WTC11 (cell line): ENCODE measurements at regions not wholly inside any gene's neighbourhood (a gene's known extent, or its start where the extent isn't known, plus 50 kb on each side); places are given as distances from the start of the nearest gene placed in this dataset.

Source experiments
- ATAC-seq: fragments of 200-7000 bp; cut with Tn5 transposase; 2 replicates; pipeline ENCODE4 v1.10.0; 2021; ENCODE audit warnings: mild to moderate bottlenecking, moderate library complexity
- CTCF ChIA-PET: fragments of 300-600 bp; sonication (Branson Sonifier 250); formaldehyde crosslinking; loops from one replicate; lab custom pipeline; 2021; ENCODE audit warnings: antibody characterized with exemption; lab: Charles Lee
- POLR2A ChIA-PET: fragments of 350-600 bp; sonication (Branson Sonifier 250); formaldehyde crosslinking; loops from one replicate; lab custom pipeline; 2021; ENCODE audit warnings: antibody characterized with exemption; lab: Charles Lee
- DNase-seq: peaks from one replicate; pipeline ENCODE4 v3.0.0; 2021; ENCODE audit warnings: low spot score
- H3K27ac Mint-ChIP-seq: 2 replicates; pipeline ENCODE4 v1.8.0; 2021; ENCODE audit warnings: mixed read lengths
- H3K27me3 Mint-ChIP-seq: 2 replicates; pipeline ENCODE4 v1.8.0; 2021; ENCODE audit warnings: low read depth, mild to moderate bottlenecking, moderate library complexity, mixed read lengths
- H3K36me3 Mint-ChIP-seq: 2 replicates; pipeline ENCODE4 v1.8.0; 2021; ENCODE audit warnings: mixed read lengths
- H3K4me1 Mint-ChIP-seq: 2 replicates; pipeline ENCODE4 v1.8.0; 2022; ENCODE audit warnings: mixed read lengths
- H3K4me3 Mint-ChIP-seq: 2 replicates; pipeline ENCODE4 v1.8.0; 2021; ENCODE audit warnings: mild to moderate bottlenecking, moderate library complexity, mixed read lengths
- H3K9me3 Mint-ChIP-seq: 2 replicates; pipeline ENCODE4 v1.8.0; 2021; ENCODE audit warnings: mixed read lengths
- ARID4B ChIP-seq: sonication (generic); formaldehyde crosslinking; IDR thresholded peaks from 2 replicates; pipeline ENCODE4 v1.8.0; 2023; ENCODE audit warnings: missing genetic modification reagents, mild to moderate bottlenecking, borderline replicate concordance
- ATF6 ChIP-seq: sonication (generic); formaldehyde crosslinking; IDR thresholded peaks from 2 replicates; pipeline ENCODE4 v1.8.1; 2023; ENCODE audit warnings: mild to moderate bottlenecking, missing genetic modification reagents
- EMX1 ChIP-seq: fragments of 250-450 bp; sonication (Bioruptor Pico); IDR thresholded peaks from 2 replicates; pipeline ENCODE4 v1.8.0; 2021; ENCODE audit warnings: mild to moderate bottlenecking
- FOXP1 ChIP-seq: sonication (generic); formaldehyde crosslinking; IDR thresholded peaks from 2 replicates; pipeline ENCODE4 v1.8.0; 2022; ENCODE audit warnings: missing genetic modification reagents, mild to moderate bottlenecking, moderate library complexity, borderline replicate concordance
- IRF1 ChIP-seq: sonication (generic); formaldehyde crosslinking; IDR thresholded peaks from 2 replicates; pipeline ENCODE4 v1.8.0; 2023; ENCODE audit warnings: missing genetic modification reagents
- PREB ChIP-seq: sonication (generic); formaldehyde crosslinking; IDR thresholded peaks from 2 replicates; pipeline ENCODE4 v1.8.1; 2022; ENCODE audit warnings: mild to moderate bottlenecking, missing genetic modification reagents, moderate library complexity, borderline replicate concordance
- PRRX2 ChIP-seq: fragments of 250-450 bp; sonication (Bioruptor Pico); IDR thresholded peaks from 2 replicates; pipeline ENCODE4 v1.8.0; 2021; ENCODE audit warnings: mild to moderate bottlenecking
- SOX15 ChIP-seq: fragments of 250-450 bp; sonication (Bioruptor Pico); IDR thresholded peaks from 2 replicates; pipeline ENCODE4 v1.9.0; 2021; ENCODE audit warnings: mild to moderate bottlenecking
- ZNF121 ChIP-seq: sonication (generic); formaldehyde crosslinking; IDR thresholded peaks from 2 replicates; pipeline ENCODE4 v1.8.0; 2023; ENCODE audit warnings: missing genetic modification reagents
- ZNF138 ChIP-seq: sonication (generic); formaldehyde crosslinking; conservative IDR thresholded peaks from 2 replicates; pipeline ENCODE4 v1.8.1; 2022; ENCODE audit warnings: mild to moderate bottlenecking, moderate library complexity, missing genetic modification reagents
- ZNF219 ChIP-seq: sonication (generic); formaldehyde crosslinking; IDR thresholded peaks from 2 replicates; pipeline ENCODE4 v1.8.0; 2023; ENCODE audit warnings: missing genetic modification reagents, mild to moderate bottlenecking, borderline replicate concordance
- ZNF281 ChIP-seq: sonication (generic); formaldehyde crosslinking; IDR thresholded peaks from 2 replicates; pipeline ENCODE4 v1.8.0; 2023; ENCODE audit warnings: mild to moderate bottlenecking, missing genetic modification reagents
- TF ChIP-seq, protein P1 (sequence below): sonication (generic); formaldehyde crosslinking; conservative IDR thresholded peaks from 2 replicates; pipeline ENCODE4 v1.8.1; 2023; ENCODE audit warnings: mild to moderate bottlenecking, low read depth, missing genetic modification reagents, moderate library complexity
- TF ChIP-seq, protein P2 (sequence below): sonication (generic); formaldehyde crosslinking; IDR thresholded peaks from 2 replicates; pipeline ENCODE4 v1.8.1; 2023; ENCODE audit warnings: mild to moderate bottlenecking, moderate library complexity, missing genetic modification reagents
- TF ChIP-seq, protein P3 (sequence below): sonication (generic); formaldehyde crosslinking; IDR thresholded peaks from 2 replicates; pipeline ENCODE4 v1.8.0; 2022; ENCODE audit warnings: mild to moderate bottlenecking, missing genetic modification reagents
- TF ChIP-seq, protein P4 (sequence below): fragments of 250-450 bp; sonication (Bioruptor Pico); conservative IDR thresholded peaks from 2 replicates; pipeline ENCODE4 v1.9.0; 2021; ENCODE audit warnings: mild to moderate bottlenecking

- TF ChIP-seq, protein P1, sequence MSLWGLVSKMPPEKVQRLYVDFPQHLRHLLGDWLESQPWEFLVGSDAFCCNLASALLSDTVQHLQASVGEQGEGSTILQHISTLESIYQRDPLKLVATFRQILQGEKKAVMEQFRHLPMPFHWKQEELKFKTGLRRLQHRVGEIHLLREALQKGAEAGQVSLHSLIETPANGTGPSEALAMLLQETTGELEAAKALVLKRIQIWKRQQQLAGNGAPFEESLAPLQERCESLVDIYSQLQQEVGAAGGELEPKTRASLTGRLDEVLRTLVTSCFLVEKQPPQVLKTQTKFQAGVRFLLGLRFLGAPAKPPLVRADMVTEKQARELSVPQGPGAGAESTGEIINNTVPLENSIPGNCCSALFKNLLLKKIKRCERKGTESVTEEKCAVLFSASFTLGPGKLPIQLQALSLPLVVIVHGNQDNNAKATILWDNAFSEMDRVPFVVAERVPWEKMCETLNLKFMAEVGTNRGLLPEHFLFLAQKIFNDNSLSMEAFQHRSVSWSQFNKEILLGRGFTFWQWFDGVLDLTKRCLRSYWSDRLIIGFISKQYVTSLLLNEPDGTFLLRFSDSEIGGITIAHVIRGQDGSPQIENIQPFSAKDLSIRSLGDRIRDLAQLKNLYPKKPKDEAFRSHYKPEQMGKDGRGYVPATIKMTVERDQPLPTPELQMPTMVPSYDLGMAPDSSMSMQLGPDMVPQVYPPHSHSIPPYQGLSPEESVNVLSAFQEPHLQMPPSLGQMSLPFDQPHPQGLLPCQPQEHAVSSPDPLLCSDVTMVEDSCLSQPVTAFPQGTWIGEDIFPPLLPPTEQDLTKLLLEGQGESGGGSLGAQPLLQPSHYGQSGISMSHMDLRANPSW (CRISPR knock-in tag): no peak
- TF ChIP-seq PRRX2 (CRISPR knock-in tag) (no peak), PREB (CRISPR knock-in tag) (no peak), ARID4B (CRISPR knock-in tag) (no peak), ZNF121 (CRISPR knock-in tag) (no peak), EMX1 (CRISPR knock-in tag) (no peak), IRF1 (CRISPR knock-in tag) (no peak), ZNF219 (no peak)
- TF ChIP-seq, protein P2, sequence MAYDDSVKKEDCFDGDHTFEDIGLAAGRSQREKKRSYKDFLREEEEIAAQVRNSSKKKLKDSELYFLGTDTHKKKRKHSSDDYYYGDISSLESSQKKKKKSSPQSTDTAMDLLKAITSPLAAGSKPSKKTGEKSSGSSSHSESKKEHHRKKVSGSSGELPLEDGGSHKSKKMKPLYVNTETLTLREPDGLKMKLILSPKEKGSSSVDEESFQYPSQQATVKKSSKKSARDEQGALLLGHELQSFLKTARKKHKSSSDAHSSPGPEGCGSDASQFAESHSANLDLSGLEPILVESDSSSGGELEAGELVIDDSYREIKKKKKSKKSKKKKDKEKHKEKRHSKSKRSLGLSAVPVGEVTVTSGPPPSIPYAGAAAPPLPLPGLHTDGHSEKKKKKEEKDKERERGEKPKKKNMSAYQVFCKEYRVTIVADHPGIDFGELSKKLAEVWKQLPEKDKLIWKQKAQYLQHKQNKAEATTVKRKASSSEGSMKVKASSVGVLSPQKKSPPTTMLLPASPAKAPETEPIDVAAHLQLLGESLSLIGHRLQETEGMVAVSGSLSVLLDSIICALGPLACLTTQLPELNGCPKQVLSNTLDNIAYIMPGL: no peak
- TF ChIP-seq, protein P3, sequence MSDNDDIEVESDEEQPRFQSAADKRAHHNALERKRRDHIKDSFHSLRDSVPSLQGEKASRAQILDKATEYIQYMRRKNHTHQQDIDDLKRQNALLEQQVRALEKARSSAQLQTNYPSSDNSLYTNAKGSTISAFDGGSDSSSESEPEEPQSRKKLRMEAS (CRISPR knock-in tag): no peak
Measured at GRCh38 chr12:18868717-18869116, 130.8 kb downstream of the CAPZA3 start (continued).

GRCh38 chr12:18872770-18873169, 134.9 kb downstream of the CAPZA3 start:
- ATAC-seq: no peak
- ChIA-PET CTCF (no interaction called here), POLR2A (no interaction called here)
- peaks cover 20% of the 10 kb centered on the region for H3K36me3 Mint-ChIP-seq
- peaks cover 16% of the 10 kb centered on the region for H3K4me1 Mint-ChIP-seq
- no peaks in the 10 kb centered on the region for H3K27me3 Mint-ChIP-seq
- H3K27ac Mint-ChIP-seq: 0 out of 2 replicates have a peak overlapping the region, but pooled peaks have one; percentile 17
- no peak overlapping the region for H3K4me3 Mint-ChIP-seq
- no peak for DNase-seq
- H3K9me3 Mint-ChIP-seq: peaks cover 30% of the 10 kb centered on the region
- TF ChIP-seq FOXP1 (CRISPR knock-in tag) (no peak), ZNF138 (CRISPR knock-in tag) (no peak), ATF6 (CRISPR knock-in tag) (no peak), ZNF281 (CRISPR knock-in tag) (no peak), SOX15 (no peak)
- TF ChIP-seq, protein P4, sequence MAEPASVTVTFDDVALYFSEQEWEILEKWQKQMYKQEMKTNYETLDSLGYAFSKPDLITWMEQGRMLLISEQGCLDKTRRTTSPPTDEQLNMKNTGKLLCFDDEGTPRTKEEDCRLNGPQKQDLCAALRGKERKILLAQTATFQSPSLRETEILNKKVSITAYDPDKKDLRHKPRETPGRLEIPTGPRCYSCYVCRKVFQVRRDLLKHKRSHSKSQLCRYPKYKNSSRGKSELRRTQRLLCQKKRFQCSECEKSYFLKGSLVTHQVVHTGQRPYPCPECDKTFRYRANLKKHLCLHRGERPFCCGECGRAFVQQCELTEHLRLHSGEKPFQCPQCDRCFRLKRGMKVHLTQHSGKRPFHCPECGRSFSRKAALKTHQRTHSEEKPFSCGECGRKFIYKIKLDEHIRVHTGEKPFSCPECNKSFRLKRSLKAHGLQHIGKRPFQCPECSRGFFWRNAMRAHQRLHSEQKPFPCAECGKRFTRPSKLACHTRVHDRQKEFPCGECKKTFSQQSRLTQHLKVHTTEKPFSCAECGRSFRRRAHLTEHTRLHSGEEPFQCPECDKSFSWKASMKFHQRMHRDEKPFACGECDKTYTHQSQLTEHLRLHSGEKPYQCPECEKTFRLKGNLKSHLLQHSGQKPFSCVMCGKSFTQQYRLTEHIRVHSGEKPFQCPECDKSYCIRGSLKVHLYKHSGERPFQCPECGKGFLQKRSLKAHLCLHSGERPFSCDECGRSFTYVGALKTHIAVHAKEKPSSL (CRISPR knock-in tag): no peak
